HG03521 (cell line): ENCODE measurements at regions not wholly inside any gene's neighbourhood (a gene's known extent, or its start where the extent isn't known, plus 50 kb on each side); places are given as distances from the start of the nearest gene placed in this dataset.

ENCODE experiments used
- ATAC-seq: cut with Tn5 transposase; IDR thresholded peaks from one replicate; pipeline ENCODE4 v1.9.1; 2021; ENCODE audit warnings: mild to moderate bottlenecking, moderate library complexity; ENCODE audit not compliant: unreplicated experiment

DNA sequence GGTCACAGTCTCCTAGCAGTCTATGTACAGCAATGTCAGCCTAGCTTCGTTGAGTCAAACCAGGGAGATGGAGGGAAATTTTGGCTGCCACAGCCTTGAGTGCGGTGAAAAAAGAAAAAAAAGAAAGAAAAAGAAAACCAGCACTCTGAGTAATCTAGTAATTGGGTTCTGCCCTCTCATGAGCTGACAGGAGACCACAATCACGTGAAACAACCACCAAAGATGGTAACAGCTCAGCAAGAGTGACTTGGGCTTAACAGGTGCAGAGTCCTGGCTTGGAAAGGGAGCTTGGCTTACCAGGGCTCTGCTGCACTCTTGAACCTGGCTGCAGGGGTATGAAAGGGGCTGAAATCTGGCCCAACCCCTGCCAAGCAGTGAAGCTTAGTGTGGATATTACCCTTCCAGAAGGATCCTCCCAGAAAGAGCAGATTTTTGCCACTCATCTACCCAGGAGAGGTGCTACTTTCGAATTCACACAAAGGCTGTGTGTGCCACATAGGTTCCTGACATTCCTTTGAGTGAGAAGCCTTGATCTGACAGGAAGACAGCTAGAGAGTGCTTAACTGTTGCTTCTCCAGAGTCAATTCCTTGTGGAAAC lies 350.3 kb downstream of the PTTG2 start:
- peak; percentile 88 for ATAC-seq

- ATAC-seq = no peak
Observed at GRCh38 chr4:38311495-38312126, 351.4 kb downstream of the PTTG2 start.

DNA sequence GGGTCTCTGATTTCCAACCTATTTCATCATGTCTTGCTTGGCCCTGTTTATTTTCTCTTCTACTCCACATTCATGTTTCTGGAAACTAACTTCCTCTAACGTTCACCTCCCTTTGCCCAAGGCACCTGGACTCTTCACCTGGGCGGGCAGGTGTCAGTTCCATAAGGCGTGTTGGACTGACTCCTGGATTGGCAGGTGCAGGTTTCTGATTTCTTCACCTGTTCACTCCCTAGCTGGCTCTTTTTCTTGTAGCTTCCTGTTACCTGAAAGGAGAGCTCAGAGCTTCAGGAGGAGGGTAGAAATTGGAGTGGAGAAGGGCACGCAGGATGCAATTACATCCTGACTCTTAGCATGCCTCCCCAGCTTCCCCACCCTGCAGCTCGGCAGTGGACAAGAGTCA lies 350.8 kb upstream of the KLF3 start:
- no peak for ATAC-seq

GRCh38 chr4:38313999-38314561 lies 349.9 kb upstream of the KLF3 start:
- ATAC-seq = no peak

DNA sequence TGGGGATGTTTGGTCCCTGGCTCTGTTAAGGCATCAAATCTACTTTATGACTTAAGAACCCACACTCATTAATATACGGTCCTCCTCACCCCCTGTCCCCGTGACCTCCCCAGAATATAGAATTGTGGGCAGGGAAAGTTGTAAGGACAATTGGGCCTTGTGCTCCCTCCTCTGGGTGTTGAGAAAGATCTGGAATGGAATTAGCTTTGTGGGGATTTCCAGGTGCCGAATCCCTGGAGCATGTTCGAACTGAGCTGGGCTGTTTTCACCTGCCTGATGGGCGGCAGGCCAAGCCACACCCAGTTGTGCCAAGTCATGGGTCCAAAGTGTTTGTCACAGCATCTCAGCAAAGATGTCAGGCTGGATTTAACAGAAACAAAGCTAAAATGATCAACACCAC lies 349.3 kb upstream of the KLF3 start:
- ATAC-seq = no peak

DNA sequence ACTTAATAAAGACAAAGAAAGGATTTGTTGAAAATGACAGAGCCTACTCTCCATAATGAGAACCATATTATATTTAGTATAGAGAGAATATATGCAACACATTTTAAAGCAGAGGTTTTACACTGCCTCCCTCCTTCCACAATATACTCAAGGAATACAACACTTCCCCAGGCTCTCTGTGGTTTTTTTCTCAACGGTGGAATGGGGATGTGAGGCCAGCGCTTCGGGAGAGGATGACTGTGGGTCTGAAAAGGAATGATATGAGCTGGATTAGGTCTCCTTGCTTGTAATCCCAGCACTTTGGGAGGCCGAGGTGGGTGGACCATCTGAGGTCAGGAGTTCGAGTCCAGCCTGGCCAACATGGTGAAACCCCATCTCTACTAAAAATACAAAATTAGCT lies 348.7 kb upstream of the KLF3 start:
- no peak for ATAC-seq

DNA sequence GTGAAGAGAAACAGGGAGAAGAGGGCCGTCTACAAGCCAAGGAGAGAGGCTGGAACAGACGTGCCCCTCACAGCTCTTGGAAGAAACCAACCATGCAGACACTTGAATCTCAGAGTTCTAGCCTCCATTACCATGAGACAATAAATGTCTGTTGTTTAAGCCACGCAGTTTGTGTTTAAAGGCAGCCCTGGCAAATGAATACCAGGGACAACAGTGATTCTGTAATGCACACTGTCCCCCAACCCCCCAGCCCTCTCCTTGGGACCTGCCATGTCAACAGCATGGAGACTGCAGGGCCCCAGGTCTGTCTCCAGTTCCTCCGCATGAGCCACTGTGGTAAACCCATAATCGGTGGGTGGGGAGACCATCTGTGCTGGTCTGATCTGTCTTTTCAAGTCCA lies 348.0 kb upstream of the KLF3 start:
- ATAC-seq = no peak

DNA sequence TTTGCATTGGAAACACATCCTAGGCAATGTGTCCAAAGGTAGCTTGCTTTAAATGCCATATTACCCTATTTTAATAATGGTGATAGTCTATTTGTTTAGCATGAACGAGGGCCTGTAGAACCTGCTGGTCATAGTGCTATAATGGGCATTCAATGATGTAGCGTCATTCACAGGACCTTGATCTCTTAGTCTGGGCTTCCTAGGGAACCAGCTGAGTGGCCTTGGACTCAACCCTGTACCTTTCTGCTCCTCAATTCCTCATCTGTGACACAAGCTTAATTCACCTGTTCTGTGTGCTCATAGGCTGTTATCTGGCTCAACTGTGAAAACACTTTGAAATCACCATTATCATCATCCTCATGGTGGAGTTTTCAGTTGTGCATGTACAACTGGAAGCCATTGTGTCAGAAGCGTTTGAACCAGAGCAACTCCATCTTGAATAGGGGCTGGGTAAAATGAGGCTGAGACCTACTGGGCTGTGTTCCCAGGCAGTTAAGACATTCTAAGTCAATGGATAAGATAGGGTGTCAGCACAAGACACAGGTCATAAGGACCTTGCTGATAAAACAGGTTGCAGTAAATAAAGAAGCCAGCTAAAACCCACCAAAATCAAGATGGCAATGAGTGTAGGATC lies 346.8 kb upstream of the KLF3 start:
- ATAC-seq = no peak

DNA sequence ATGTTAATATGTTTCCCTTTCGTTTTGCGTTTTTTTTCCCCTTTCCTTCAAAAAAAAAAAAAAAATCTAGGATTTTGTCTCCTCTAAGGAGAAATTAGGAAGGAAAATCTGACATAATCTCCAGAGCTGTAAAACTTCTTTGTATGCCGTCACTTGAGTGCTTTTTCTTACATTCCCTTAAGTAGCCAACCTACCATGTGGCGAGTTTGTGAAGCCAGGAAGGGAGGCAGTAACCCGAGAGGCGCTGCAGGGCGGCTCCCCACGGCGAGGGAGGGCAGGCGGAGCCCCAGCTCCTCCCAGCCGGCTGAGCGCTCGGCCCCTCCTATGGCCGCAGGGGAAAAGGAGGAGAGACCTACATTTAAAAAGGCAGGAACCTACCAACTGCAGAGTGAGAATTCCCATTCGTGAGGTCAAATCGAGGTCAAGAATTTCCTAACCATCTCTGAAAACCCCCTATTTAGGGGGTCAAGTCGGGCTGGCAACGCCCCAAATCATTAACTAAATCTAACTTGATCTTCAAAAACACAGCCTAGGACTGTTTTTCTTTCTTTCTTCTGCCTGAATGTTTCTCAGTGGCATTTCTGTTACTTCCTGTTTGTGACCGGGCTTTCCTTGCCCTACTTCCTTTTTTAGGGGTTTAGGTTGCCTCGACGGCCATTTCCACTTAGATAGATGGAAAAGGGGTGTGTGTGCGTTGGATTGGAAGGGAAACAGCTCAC lies 345.1 kb upstream of the KLF3 start:
- peak; percentile 93 for ATAC-seq

DNA sequence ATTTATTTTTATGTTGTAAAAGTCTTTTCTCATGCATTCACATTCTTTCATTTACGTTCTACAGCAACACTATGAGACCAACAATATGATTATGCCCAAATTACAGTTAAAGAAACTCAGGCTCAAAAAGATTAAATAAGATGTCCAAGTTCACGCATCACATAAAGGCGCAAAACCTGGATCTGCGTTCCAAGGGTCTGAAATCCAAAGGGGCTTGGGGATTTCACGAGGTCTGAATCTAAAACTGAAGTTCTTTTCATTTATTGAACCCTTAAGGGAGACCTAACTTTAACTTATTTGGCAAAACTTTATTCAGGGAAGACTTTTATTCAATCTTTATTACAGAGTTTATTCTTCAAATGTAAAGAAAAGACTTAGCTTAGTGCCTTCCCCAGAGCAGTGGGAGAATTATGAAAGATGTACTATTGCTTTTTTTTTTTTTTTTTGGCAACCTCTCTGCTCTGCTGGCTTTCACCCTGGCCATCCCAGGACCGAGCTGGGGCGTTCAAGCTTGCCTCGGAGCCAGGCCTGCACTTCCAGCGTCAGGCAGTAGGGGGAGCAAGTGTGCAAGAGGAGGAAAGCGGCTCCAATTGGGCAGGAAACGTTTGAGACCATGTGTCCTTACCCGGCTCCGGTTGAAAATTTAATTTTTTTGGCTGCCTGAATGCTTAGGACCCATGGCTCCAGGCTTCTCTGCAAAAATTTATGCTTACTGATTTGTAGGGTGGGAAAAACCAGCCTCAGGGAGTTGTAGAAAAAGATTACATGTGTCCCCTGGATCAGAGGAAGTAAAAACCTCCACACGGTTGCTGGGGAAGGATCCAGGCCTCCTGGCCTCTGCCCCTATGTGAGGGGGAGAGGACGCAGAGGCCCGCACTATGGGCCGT lies 344.3 kb upstream of the KLF3 start:
- ATAC-seq = peak; percentile 40

GRCh38 chr4:38320343-38320695 lies 343.7 kb upstream of the KLF3 start:
- ATAC-seq = no peak

DNA sequence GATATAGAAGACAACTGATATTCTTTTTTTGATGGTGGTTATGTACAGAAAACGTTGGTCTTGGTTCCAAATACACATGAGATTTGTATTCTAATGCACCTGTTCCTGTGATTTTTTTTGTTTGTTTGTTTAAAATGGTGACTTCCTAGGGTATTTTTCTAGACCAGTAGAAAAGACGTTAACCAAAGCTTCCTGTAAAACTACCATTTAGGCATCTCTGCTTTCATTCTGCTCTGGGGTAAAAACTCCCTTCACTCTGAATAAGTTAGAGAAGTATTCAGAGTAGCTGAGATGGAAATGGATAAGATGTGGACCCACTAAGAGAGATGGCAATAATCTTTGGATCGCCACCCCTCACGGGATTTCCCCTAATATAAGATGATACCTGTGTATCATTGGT lies 343.2 kb upstream of the KLF3 start:
- ATAC-seq = no peak

DNA sequence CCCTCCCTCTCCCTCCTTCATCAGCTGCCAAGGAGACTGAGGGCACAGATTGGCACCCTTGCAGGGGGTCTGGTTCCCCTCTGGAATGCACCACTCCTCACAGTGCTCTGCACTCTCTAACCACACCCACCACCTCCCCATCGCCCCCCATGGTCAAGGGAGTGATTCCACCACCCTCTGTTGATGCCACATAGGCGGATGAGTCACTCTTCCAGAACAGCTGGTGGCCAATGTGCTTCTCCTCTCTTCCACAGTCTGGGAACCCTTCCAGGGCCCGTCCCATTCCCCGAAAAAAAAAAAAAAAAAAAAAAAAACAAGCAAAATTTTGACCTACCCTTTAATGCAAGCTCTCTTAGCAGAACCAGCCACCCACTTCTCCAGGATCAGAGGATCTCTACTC lies 341.3 kb upstream of the KLF3 start:
- ATAC-seq = no peak

DNA sequence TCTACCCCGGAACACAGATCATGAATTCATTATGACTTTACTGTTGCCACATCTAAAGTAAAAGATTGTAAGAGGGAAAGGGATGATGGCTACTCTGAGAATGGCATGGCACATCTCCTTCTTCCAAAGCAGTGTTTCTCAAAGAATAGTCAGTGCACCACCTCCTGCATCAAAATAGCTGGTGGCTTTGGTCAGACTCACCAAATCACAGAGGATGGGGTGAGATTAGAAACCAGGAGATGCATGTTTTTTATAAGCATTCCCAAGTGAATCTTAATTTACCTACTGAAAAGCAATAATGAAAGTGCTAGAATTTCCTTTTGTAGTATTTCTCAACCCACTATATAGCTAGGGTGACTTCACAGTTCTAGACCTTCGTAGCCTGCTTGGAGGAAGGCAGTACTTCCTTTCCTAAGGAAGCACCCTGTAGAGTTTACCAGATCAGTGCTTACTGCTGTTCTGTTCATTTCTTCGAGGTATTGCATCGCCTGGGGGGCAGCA lies 340.8 kb upstream of the KLF3 start:
- no peak for ATAC-seq

GRCh38 chr4:38324861-38325628 lies 339.0 kb upstream of the KLF3 start:
- no peak for ATAC-seq

DNA sequence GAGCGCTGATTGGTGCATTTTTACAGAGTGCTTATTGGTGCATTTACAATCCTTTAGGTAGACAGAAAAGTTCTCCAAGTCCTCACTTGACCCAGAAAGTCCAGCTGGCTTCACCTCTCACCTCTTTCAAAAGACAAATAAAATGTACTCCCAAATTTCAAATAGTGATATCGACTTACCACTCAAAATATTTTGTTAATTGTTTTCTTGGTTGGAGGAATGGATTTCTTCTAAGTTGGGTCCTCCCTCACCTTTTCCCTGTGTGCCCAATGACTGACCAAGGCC lies 338.4 kb upstream of the KLF3 start:
- no peak for ATAC-seq

DNA sequence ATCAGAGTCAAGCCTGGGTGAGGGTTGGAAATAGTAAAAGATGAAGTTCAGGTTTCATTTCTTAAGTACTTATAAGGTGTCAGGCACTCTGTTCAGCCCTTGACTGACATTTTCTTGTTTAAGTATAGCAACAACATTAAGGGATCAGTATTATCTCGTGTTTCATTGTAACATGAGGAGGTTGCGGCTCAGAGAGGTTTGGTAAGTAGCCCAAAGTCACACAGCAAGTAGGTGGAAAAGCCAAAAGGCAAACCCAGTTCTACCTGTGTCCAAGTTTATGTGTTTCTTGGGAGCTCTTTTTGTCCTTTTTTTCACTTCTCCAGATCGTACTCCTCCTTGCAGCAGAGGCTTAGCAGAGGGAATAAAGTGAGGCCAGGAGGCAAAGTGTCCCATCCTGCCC lies 337.5 kb upstream of the KLF3 start:
- ATAC-seq = no peak

GRCh38 chr4:38327174-38327573 lies 336.8 kb upstream of the KLF3 start:
- ATAC-seq = no peak

- ATAC-seq = no peak
Observed at GRCh38 chr4:38328989-38329729, 334.8 kb upstream of the KLF3 start.
